ENCODE measurements at regions not wholly inside any gene's neighbourhood (a gene's known extent, or its start where the extent isn't known, plus 50 kb on each side); places are given as distances from the start of the nearest gene placed in this dataset.

GRCh38 chr18:57931038-57931437 lies 113.0 kb upstream of the NEDD4L start:
- DNase-seq (ENCODE audit: low read depth in 1 of 2, low spot score in 1 of 2), result no peak
- WGBS (ENCODE audit: missing lambda C conversion rate), result 22% methylated on average over 1 of the region's 1 CpG
- Histone ChIP-seq H3K4me3 (no peak overlapping the region), H3K27ac (peak overlapping the region in 1 of 2 experiments; percentile 53; a peak in 2 of 6 replicates), H3K9me3 (no peaks in the 10 kb centered on the region), H3K4me2 (peak overlapping the region; percentile 63), H3K4me1 (peaks cover 6% of the 10 kb centered on the region; the same call in 2 of the 3 replicates)
- POLR2A ChIA-PET, result no interaction called here
- no peak for FAIRE-seq
- CTCF ChIA-PET, result no interaction called here
- TF ChIP-seq ZFP36 (IDR thresholded peaks at IDR 0.05; ENCODE audit: borderline replicate concordance, partially characterized antibody), result no peak
- no peak for TF ChIP-seq NR3C1 (IDR thresholded peaks at IDR 0.05)
- TF ChIP-seq SREBF2 (IDR thresholded peaks at IDR 0.05), result no peak
- TF ChIP-seq RARB (CRISPR knock-in tag; IDR thresholded peaks at IDR 0.05), result no peak
- no peak for TF ChIP-seq HMGXB4 (CRISPR knock-in tag; IDR thresholded peaks at IDR 0.05; ENCODE audit: borderline replicate concordance)
- TF ChIP-seq PBX3 (IDR thresholded peaks at IDR 0.05), result no peak
- no peak for TF ChIP-seq CEBPB (IDR thresholded peaks at IDR 0.05)
- TF ChIP-seq FOSB (CRISPR knock-in tag; IDR thresholded peaks at IDR 0.05), result no peak
- no peak for TF ChIP-seq RNF2 (IDR thresholded peaks at IDR 0.05; ENCODE audit: borderline replicate concordance, low read depth)
- no peak for TF ChIP-seq CBX8 (IDR thresholded peaks at IDR 0.05)
- TF ChIP-seq HDAC2 (IDR thresholded peaks at IDR 0.05), result no peak
- no peak for TF ChIP-seq MYC (IDR thresholded peaks at IDR 0.05; ENCODE audit: borderline replicate concordance, low read length)
- no peak for TF ChIP-seq ELK1 (IDR thresholded peaks at IDR 0.05; ENCODE audit: low read depth, low read length)
- no peak for TF ChIP-seq JUN (IDR thresholded peaks at IDR 0.05)
- no peak for ATAC-seq

- Histone ChIP-seq H3K9me3 (no peaks in the 10 kb centered on the region), H3K27ac (peak overlapping the region in 1 of 2 experiments; percentile 53; a peak in 2 of 6 replicates), H3K4me3 (no peak overlapping the region), H3K4me2 (peak overlapping the region; percentile 63), H3K4me1 (peaks cover 12% of the 10 kb centered on the region)
- no peak for FAIRE-seq
- TF ChIP-seq TFCP2L1 (CRISPR knock-in tag; IDR thresholded peaks at IDR 0.05) (no peak), BHLHE40 (IDR thresholded peaks at IDR 0.05; ENCODE audit: low read depth, low read length) (no peak), RFX5 (IDR thresholded peaks at IDR 0.05) (no peak), MYC (IDR thresholded peaks at IDR 0.05; ENCODE audit: borderline replicate concordance, low read length) (no peak), BCL3 (IDR thresholded peaks at IDR 0.05) (no peak), CHD4 (IDR thresholded peaks at IDR 0.05; ENCODE audit: borderline replicate concordance) (no peak), CEBPB (IDR thresholded peaks at IDR 0.05) (no peak), MAZ (IDR thresholded peaks at IDR 0.05; ENCODE audit: borderline replicate concordance, low read depth, low read length) (no peak), RNF2 (IDR thresholded peaks at IDR 0.05; ENCODE audit: borderline replicate concordance, low read depth) (no peak), PHF8 (IDR thresholded peaks at IDR 0.05; ENCODE audit: borderline replicate concordance, low read depth) (no peak)
- POLR2A ChIA-PET, result no interaction called here
- DNase-seq (ENCODE audit: low read depth in 1 of 2, low spot score in 1 of 2), result no peak
- no peak for ATAC-seq
- 50% methylated on average over 6 of the region's 6 CpGs for WGBS (ENCODE audit: missing lambda C conversion rate)
- CTCF ChIA-PET, result no interaction called here
Observed at GRCh38 chr18:57930476-57930875, 113.5 kb upstream of the NEDD4L start.

Measured in A549 (cell line).